ENCODE measurements at regions not wholly inside any gene's neighbourhood (a gene's known extent, or its start where the extent isn't known, plus 50 kb on each side); places are given as distances from the start of the nearest gene placed in this dataset.
"Not testable (repeated sequence)": the region's sequence is repeated elsewhere in the genome, so short reads cannot be mapped to it uniquely, and the experiment has no call there.

GRCh38 chr6:81003156-81003555 is 749.3 kb downstream of the TENT5A start:
- no peak for DNase-seq (ENCODE audit: low spot score in 2 of 2)
- Histone ChIP-seq H3K4me1 (no peaks in the 10 kb centered on the region), H3K36me3 (no peaks in the 10 kb centered on the region), H3K9me3 (peaks cover 0 to 19% of the 10 kb centered on the region in 2 donors), H3K27ac (no peak overlapping the region), H3K27me3 (no peaks in the 10 kb centered on the region), H3K4me3 (no peak overlapping the region)
- TF ChIP-seq CTCF (IDR thresholded peaks at IDR 0.05): no peak
- no peak for TF ChIP-seq POLR2A (IDR thresholded peaks at IDR 0.05)
- no peak for TF ChIP-seq POLR2AphosphoS5 (IDR thresholded peaks at IDR 0.05)
- intact Hi-C loops (cut with DNase I; ENCODE audit: low total_unique reads): no loop called here

GRCh38 chr6:81002126-81002525 is 750.4 kb downstream of the TENT5A start:
- H3K9me3 ChIP-seq: peaks cover 0 to 19% of the 10 kb centered on the region in 2 donors
- no peak overlapping the region for H3K27ac ChIP-seq
- intact Hi-C loops (cut with DNase I; ENCODE audit: low total_unique reads): no loop called here
- H3K36me3 ChIP-seq: no peaks in the 10 kb centered on the region
- TF ChIP-seq CTCF (IDR thresholded peaks at IDR 0.05): no peak
- no peak for TF ChIP-seq POLR2AphosphoS5 (IDR thresholded peaks at IDR 0.05)
- TF ChIP-seq POLR2A (IDR thresholded peaks at IDR 0.05): no peak
- no peak overlapping the region for H3K4me3 ChIP-seq
- no peaks in the 10 kb centered on the region for H3K4me1 ChIP-seq
- H3K27me3 ChIP-seq: no peaks in the 10 kb centered on the region
- no peak for DNase-seq (ENCODE audit: low spot score in 2 of 2)

- no peaks in the 10 kb centered on the region for H3K36me3 ChIP-seq
- H3K9me3 ChIP-seq: no peaks in the 10 kb centered on the region
- intact Hi-C loops (cut with DNase I; ENCODE audit: low total_unique reads): no loop called here
- H3K4me3 ChIP-seq: no peak overlapping the region
- TF ChIP-seq POLR2A (IDR thresholded peaks at IDR 0.05) (no peak), CTCF (IDR thresholded peaks at IDR 0.05) (no peak), POLR2AphosphoS5 (IDR thresholded peaks at IDR 0.05) (no peak)
- no peak for DNase-seq (ENCODE audit: low spot score in 2 of 2)
- H3K4me1 ChIP-seq: no peaks in the 10 kb centered on the region
- no peak overlapping the region for H3K27ac ChIP-seq
- H3K27me3 ChIP-seq: no peaks in the 10 kb centered on the region
These were observed 761.2 kb downstream of the TENT5A start for GRCh38 chr6:80991316-80991715.

- H3K27me3 ChIP-seq: no peaks in the 10 kb centered on the region
- no peaks in the 10 kb centered on the region for H3K9me3 ChIP-seq
- no peaks in the 10 kb centered on the region for H3K4me1 ChIP-seq
- no peak for DNase-seq (ENCODE audit: low spot score in 2 of 2)
- no peak overlapping the region for H3K27ac ChIP-seq
- no peak overlapping the region for H3K4me3 ChIP-seq
- no peaks in the 10 kb centered on the region for H3K36me3 ChIP-seq
- TF ChIP-seq POLR2A (IDR thresholded peaks at IDR 0.05): no peak
- intact Hi-C loops (cut with DNase I; ENCODE audit: low total_unique reads): no loop called here
These were observed 763.6 kb downstream of the TENT5A start for GRCh38 chr6:80988892-80989291.

GRCh38 chr6:80988286-80988685 is 764.2 kb downstream of the TENT5A start:
- Histone ChIP-seq H3K27ac (no peak overlapping the region), H3K4me1 (no peaks in the 10 kb centered on the region), H3K4me3 (no peak overlapping the region), H3K9me3 (no peaks in the 10 kb centered on the region), H3K36me3 (no peaks in the 10 kb centered on the region), H3K27me3 (no peaks in the 10 kb centered on the region)
- intact Hi-C loops (cut with DNase I; ENCODE audit: low total_unique reads): no loop called here
- no peak for TF ChIP-seq CTCF (IDR thresholded peaks at IDR 0.05)
- TF ChIP-seq POLR2AphosphoS5 (IDR thresholded peaks at IDR 0.05): no peak
- TF ChIP-seq POLR2A (IDR thresholded peaks at IDR 0.05): no peak
- DNase-seq (ENCODE audit: low spot score in 2 of 2): no peak

- intact Hi-C loops (cut with DNase I; ENCODE audit: low total_unique reads); H3K36me3 ChIP-seq; H3K9me3 ChIP-seq; H3K4me3 ChIP-seq; DNase-seq (ENCODE audit: low spot score in 2 of 2); H3K27me3 ChIP-seq; H3K27ac ChIP-seq; H3K4me1 ChIP-seq: not testable (repeated sequence)
These were observed 771.3 kb downstream of the TENT5A start for GRCh38 chr6:80981226-80981625.
